HG03565 (cell line): ENCODE measurements at regions not wholly inside any gene's neighbourhood (a gene's known extent, or its start where the extent isn't known, plus 50 kb on each side); places are given as distances from the start of the nearest gene placed in this dataset.
"Not testable (repeated sequence)": the region's sequence is repeated elsewhere in the genome, so short reads cannot be mapped to it uniquely, and the experiment has no call there.

Experiments used
- ATAC-seq: cut with Tn5 transposase; IDR thresholded peaks from one replicate; pipeline ENCODE4 v1.9.1; 2021; ENCODE audit warnings: mild to moderate bottlenecking, moderate library complexity; ENCODE audit not compliant: unreplicated experiment

DNA sequence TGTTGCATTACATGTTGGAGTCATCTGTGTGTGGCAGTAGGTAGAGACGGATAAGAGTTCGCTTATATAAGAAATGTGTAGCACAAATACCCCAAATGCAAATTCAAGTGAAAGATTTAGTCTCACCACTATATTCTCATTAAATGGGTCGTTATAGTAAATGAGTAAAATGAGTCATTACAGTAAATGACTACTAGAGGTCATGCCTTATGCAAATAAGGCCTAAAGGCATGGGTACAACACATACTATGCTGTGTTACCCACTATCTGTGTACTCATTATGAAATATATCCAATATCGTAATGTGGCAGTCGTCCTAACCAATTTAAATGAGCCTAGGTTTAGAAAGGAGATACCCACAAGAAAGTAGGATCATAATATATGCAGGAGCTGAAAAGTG, 1603.1 kb downstream of the C4orf33 start:
- no peak for ATAC-seq

DNA sequence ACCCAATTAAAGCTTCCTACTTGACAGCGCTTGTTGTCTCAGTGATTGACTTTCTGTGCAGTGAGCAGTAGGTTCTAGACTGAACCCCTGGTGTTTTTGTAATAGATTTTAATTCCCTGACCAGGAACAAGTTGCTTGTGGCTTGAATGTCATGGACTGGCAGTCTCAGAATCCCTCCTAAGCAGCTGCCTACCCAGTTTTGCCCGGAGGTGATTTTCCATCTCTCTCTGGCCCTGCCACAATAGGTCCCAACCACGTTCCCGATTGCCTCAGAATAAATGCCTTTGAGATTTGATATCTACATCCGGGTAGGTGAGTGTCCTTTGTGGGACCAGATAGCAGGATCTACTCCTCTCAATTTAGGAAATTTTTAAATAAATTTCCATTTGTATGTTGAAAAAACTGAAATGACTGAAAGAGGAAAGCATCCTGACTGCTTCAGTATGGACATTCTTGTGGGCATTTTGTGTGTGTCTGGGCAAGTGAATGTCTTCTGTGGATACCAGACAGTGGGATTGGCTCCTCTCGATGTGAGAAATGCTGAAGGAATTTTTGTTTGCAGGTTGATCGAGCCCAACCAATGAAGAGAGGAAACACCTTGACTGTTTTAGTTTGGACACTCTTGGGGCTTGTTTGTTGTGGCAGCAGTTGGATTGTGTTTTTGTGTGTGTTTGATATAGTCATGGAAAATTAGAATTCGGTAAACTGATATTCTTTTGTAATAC, 1607.4 kb downstream of the C4orf33 start:
- ATAC-seq, result no peak

DNA sequence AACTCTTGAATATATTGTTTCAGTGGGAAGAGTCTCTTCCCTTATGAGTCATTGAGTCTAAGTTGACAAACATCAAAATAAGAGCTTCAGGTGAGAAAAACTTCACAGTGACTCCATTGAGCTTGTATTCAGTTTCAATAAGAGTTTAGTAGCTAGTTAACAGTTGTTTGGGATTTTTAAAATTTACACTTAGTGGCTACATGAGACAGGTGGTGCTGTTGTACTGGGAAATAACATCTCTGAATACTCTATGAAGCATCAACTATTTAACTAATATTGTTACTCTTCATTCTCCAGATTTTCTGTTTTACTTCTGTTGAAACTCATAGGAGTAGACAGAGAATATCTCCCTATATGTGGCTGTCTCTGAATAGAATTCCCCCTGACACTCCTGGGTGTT, 1609.1 kb downstream of the C4orf33 start:
- ATAC-seq, result no peak

DNA sequence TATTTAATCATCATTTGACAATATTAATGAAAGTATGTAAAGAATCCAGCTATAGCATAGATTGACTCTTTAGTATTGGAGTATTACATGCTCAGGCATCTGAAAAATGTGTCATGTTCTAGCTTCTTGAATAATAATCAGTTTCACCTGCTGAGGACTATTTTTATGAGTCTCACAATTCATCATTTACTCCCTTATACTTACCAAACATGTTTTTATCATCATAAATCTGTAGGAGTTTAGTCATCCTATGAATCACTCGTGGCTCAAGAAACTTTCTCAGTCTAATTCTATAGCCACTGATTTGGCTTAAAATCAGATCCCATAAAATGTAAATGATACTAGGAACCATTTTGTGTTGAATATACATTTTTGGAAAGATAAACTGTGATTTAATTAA, 1616.1 kb downstream of the C4orf33 start:
- no peak for ATAC-seq

DNA sequence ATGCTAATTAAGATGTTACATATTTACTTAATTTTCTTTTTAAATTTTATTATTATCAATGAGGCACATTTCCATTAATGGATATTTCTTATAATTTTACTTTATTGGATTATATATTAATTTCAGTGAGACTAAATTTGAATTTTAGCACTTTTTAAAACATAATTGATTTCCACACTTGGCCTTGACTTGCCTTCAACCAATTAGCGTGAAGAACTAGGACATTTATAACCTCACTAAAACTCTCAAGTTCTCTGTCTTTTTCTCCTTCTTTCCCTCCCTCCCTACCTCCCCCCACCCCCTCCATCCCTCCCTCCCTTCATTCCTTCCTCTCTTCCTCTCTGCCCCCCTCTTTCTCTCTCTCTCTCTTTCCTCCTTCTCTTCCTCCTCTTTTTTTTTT, 1618.1 kb downstream of the C4orf33 start:
- ATAC-seq, result no peak

DNA sequence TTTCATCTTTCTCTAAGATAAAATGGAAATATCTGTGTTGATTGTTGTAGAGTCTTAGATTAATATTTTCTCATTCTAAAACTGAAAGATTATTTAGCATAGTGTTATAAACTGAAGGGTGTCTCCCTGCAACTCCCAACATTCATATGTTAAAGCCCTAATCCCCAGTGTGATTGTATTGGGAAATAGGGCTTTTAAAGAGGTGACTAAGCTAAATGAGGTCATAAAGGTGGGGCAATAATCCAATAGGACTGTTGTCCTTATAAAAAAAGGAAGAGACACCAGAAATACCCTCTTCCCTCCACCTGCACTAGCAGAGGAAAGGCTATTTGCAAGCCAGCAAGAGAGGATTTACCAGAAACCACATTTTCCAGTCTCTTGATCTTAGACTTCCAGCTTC, 1626.4 kb downstream of the C4orf33 start:
- no peak for ATAC-seq

DNA sequence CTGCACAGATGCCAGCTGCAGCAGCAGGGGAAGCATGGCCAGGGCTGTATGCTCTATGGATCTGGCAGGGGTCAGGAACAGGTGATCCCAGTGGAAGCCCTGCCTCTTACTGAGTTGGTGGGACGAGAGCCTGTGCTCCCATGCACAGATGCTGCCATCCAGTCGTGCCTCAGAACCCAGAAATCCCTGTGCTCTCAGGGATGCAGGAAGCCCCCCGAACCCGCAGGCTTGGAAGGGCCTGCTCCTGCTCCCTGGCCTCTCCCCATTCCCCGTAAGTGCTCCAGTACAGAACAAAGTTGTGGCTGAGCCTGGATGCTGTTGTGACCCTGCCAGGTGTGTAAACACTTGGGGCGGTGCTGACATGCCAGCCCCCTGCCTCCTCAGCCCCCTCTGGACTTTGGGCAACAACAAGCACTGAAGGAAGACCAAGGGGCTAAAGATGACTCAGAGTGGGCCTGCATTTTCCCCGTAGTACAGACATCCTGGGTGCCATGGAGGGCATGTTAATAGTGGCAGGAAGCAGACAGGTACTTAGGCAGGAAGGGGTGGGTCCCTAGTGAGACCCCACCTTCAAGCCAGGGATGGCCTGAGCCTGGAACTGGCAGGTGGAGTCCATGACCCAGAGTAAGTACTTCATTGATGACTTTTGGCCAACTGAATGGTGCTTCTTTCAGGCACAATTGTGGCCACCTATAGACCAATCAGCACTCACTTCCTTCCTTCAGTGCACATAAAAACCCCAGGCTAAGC, 1640.7 kb downstream of the C4orf33 start:
- no peak for ATAC-seq

DNA sequence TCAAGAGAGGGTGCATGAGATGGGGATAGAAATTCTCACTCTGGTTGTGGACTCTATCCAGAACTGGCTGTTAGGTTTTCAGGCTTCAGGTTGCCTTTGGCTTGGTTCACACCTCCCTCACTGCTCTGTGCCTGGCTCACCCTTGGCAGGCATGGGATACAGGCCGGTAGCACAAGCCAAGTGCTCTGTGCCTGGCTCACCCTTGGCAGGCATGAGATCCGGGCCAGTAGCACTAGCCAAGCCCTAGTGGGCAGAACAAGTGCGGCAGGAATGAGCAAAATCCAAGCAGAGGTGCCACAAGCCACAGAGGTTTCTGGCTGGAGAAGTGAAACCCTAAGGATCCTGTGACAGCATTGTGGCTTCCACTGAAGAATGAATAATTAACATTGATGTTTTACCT, 1642.3 kb downstream of the C4orf33 start:
- no peak for ATAC-seq

DNA sequence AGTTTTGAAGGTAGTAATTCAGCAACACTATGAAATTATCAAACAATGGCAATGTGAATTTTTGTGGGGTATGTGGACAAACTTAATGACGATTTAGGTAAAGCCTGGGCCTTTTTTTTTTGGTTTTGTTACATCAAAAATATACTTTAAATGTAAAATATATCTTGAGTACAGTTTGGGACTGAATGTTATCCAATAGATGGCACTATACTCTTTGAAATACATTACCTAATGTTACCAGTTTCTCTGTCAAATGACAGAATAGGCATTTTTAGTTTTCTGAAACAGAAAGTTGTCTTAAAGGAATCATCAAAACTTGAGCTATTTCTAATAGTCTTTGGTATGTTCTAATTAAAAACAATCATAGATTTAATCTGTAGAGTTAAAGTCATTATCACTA, 1651.9 kb downstream of the C4orf33 start:
- peak; percentile 48 for ATAC-seq

DNA sequence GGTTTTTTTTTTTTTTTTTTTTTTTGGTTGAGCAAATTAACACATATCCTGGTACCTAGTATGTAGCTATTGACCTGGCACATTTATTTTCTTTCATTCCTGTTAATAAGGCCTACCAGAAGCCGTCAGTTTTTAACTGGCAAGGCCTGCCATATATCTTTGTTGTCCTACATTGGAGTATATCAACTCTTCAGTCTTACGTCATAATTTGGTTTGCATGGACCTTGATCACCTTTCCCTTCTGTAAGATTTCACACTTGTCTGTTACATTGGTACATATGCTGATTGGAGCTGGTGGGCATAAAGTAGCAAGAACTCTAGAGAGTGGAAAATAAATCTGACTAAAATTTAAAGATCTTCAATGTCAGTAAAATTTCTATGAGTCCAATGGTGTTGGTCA, 1658.0 kb downstream of the C4orf33 start:
- ATAC-seq, result no peak

DNA sequence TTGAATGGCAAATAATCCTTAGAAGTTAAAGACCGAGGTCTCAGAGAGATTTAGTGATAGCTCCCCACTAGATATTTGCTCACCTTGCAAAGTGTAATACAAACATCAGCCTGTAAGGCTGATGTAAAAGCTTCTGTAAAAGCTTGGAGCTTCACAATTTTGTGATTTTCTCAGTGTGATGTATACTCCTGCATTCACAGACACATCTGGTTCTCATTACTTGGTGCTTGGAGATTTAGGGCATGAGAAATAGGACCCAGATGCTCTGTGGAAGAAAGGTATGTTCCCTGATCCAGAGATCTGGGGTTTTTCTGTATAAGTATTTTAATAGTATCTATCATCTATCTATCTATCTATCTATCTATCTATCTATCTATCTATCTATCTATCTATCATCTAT, 1664.3 kb downstream of the C4orf33 start:
- no peak for ATAC-seq

DNA sequence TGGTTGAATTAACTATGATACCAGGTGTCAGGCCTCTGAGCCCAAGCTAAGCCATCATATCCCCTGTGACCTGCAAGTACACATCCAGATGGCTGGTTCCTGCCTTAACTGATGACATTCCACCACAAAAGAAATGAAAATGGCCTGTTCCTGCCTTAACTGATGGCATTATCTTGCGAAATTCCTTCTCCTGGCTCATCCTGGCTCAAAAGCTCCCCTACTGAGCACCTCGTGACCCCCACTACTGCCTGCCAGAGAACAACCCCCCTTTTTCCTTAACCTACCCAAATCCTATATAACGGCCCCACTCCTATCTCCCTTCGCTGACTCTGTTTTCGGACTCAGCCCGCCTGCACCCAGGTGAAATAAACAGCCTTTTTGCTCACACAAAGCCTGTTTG, 1671.4 kb downstream of the C4orf33 start:
- not testable (repeated sequence) for ATAC-seq

DNA sequence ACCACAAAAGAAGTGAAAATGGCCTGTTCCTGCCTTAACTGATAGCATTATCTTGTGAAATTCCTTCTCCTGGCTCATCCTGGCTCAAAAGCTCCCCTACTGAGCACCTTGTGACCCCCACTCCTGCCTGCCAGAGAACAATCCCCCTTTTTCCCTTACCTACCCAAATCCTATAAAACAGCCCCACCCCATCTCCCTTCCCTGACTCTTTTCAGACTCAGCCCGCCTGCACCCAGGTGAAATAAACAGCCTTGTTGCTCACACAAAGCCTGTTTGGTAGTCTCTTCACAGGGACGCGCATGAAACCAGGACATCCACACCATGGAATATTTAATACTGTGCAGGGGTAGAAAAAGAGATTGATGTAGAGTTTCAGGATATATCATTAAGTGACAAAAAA, 1677.0 kb downstream of the C4orf33 start:
- ATAC-seq, result not testable (repeated sequence)

DNA sequence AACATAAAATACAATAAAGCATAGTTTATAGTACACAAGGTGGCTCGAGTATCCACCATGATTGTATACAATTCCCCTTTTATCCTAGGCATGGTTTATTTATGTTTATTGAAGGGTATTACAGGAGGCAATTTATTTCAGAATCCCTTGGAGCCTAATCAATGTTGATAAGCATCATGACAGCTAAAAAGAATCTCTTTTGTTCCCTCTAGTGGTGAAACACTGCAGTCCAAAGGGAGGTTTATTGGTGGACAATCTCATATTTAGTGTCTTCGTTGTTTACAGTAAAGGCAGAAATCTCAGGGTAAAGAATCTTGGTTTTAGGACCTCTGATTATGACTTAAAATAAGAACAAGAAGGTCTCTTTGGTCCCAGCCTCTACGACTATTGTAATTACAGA, 1712.5 kb downstream of the C4orf33 start:
- peak; percentile 53 for ATAC-seq

DNA sequence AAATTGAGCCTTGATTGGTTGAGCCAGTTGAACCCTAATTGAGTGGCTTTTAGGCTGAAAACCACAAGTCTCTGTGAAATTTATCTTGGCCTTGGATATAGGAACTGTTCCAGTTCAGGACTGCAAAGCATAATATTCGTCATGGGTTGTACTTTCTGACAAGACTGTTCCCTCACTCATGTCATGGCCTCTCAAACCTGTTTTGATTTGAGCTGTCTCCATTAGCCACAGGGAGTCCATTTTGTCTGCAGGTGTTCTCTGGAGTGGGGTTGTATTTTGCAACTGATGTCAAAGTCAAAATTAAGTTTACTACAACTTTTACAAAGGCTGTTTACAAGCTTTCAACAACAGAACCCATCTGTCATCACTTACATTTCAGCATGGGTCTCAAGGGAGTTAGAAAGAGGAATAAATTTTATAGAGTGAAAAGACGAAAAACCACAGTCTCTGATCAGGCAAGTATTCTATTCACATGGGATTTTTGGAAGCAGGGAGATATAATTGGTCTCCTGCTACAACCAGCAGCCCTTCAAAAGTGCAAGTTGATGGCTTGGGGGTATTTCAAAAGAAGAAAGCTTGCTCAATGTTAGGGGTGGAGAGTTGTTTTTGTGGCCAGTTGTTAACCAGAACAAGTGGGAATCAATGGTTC, 1716.3 kb downstream of the C4orf33 start:
- ATAC-seq, result no peak

DNA sequence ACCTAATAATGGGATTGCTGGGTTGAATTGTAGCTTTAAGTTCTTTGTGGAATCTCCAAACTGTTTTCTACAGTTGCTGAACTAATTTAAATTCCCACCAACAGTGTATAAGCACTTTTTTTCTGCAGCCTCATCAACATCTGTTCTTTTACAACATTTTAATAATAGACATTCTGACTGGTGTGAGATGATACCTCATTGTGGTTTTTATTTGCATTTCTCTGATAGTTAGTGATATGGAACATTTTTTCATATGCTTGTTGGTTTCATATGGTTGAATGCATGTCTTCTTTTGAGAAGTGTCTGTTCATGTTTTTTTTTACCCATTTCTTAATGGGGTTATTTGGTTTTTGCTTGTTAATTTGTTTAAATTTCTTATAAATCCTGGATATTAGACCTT, 1718.9 kb downstream of the C4orf33 start:
- ATAC-seq, result peak; percentile 50

DNA sequence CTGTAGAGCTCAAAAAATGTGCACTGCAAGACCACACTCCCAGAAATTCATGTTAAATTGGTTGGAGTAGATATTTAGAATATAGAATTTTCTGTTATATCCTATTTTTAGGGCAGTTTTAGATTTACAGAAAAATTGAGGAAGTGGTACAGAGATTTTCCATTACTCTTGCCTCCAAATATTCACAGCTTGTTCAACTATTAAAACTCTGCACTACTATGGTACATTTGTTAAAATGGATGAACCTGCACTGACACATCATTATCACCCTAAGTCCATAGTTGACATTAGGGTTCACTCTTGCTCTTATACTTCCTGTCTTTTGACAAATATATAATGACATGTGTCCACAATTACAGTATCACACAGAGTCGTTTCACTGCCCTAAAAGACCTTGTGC, 1724.5 kb downstream of the C4orf33 start:
- ATAC-seq, result no peak

DNA sequence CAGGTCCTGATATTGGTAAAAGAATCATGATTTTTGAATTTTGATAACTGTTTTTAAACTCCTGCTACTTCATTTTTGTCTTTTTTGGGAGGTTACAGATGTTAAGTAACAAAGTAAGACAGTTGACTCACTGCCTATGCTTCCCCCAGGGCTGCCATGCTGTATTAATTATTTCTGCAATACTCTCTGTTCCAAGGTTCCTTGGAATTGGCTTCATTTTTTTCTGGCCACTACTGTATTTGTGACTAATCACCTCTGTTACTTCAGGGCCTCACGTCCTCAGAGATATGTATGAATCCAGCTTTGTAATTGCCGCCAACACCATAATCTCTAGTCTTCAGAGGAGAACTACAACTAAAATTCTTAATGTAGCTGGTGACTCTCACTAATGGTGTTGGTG, 1729.3 kb downstream of the C4orf33 start:
- no peak for ATAC-seq

DNA sequence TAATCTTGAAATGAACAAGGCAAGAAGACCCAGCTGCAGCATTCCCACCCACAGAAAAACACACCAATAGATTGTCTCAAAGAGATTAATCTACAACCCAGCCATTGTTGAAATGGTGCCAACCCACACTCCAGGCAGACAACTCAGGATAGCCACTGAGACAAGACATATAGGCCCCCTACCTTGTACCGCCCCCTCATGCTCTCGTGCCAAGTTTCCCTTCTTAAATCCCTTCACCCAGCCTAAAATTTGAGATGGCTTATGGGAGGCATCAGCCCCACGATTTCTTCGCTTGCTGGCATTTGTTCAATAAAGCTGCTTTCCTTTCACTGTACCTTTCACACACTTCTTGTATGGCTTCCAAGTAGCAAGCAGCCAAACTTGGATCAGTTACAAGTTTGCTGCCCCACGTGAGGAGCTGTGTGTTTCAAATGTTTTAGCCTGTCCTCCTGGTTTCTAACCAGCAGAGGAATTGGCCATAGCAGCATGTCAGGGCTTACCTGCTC, 1754.1 kb downstream of the C4orf33 start:
- no peak for ATAC-seq

DNA sequence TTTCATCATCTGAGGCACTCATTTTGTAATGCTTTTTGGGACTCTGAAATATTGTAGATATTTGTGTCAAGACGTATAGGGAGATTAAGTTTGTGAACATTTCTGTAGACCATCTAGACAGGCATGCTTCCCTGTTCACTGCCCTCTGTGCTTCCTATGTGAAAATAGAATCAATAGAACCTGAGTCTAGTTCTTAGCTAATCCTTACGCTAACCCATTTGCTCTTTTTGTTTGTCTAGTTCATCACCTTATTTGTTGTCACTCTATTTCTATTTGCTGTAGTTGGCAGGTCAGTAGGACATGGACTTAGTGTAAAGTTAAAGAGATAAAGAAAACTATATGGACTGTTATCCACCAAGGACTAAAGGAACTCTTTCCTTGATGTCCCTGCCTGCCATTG, 1755.2 kb downstream of the C4orf33 start:
- ATAC-seq, result no peak

DNA sequence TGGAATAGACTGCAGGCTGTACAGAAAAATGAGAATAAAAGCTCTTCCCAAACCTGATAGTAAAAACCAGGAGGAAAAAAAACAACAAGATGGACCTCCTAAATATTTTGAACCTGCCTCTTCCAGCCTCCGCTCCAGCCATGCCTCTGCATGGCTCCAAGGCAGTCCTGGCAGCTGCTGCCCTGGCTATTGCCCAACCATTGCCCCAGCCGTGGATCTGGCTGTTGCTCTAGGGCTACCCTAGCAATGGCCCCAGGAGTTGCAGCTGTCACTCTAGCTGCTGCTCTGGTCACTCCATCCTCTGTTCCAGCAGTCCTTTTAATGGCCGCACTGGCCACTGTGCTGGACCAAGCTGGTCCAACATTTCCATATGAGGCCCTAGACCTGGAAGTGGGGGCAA, 1756.0 kb downstream of the C4orf33 start:
- ATAC-seq, result no peak

DNA sequence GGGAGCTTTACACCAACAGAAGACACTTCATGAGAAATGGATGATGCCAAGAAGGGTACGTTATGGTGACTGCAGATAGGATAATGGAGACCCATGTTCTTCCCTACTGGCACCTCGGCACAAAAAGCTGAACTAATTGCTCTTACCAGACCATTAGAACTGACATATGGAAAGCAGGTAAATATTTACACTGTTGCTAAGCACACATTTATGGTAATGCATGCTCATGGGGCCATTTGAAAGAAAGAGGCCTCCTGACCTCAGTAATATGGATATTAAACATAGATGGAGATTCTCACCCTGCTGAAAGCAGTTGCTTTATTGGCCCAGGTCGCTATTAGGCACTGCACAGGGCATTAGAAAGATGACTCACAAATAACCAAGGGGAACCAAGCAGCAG, 1759.6 kb downstream of the C4orf33 start:
- ATAC-seq, result no peak
